Keratinocyte (primary cell): ENCODE measurements at regions not wholly inside any gene's neighbourhood (a gene's known extent, or its start where the extent isn't known, plus 50 kb on each side); places are given as distances from the start of the nearest gene placed in this dataset.

Experiments used
- DNase-seq: peaks from one replicate; pipeline ENCODE4 v3.0.0-alpha.2; 2011; ENCODE audit warnings: low read depth, missing footprints, low spot score
- FAIRE-seq: peaks from 2 replicates; lab custom pipeline; 2011; peaks lifted over from hg19 to GRCh38; lab: Jason Lieb, UNC
- H2AFZ ChIP-seq: 2 replicates; pipeline ENCODE4 v1.6.0; 2012; ENCODE audit warnings: low read length, control low read depth, inconsistent platforms; ENCODE audit not compliant: control insufficient read depth
- H3K27ac ChIP-seq: 2 replicates; pipeline ENCODE4 v1.5.1; 2011; ENCODE audit warnings: low read length; ENCODE audit not compliant: control insufficient read depth, insufficient read depth
- H3K27me3 ChIP-seq: 3 replicates; pipeline ENCODE4 v1.6.0; 2011; ENCODE audit warnings: low read length; ENCODE audit not compliant: control insufficient read depth, insufficient read depth; ENCODE audit errors: extremely low read depth
- H3K36me3 ChIP-seq, 2 experiments: 2 replicates in 1 of 2; 3 replicates in 1 of 2; pipeline ENCODE4 v1.5.1; 2011; ENCODE audit warnings: low read length in 2 of 2, mild to moderate bottlenecking in 1 of 2; ENCODE audit not compliant: control insufficient read depth in 2 of 2, insufficient read depth in 2 of 2; ENCODE audit errors: extremely low read depth in 1 of 2
- H3K4me1 ChIP-seq: 3 replicates; pipeline ENCODE4 v1.5.1; 2011; ENCODE audit warnings: low read length; ENCODE audit not compliant: control insufficient read depth, insufficient read depth; ENCODE audit errors: extremely low read depth
- H3K4me2 ChIP-seq: 3 replicates; pipeline ENCODE4 v1.6.0; 2011; ENCODE audit warnings: low read depth, low read length; ENCODE audit not compliant: control insufficient read depth, insufficient read depth; ENCODE audit errors: extremely low read depth
- H3K4me3 ChIP-seq, 3 experiments: fragments of 200-600 bp in 1 of 3; sonication (generic) in 1 of 3; 2 replicates in 2 of 3; 3 replicates in 1 of 3; pipeline ENCODE4 v1.5.1; 2011 to 2016; ENCODE audit warnings: low read length in 3 of 3, mild to moderate bottlenecking in 3 of 3, control low read depth in 2 of 3, inconsistent platforms in 1 of 3, low read depth in 1 of 3, mixed read lengths in 1 of 3, mixed run types in 1 of 3, moderate library complexity in 1 of 3; ENCODE audit not compliant: control insufficient read depth in 2 of 3, insufficient read depth in 2 of 3; ENCODE audit errors: extremely low read depth in 1 of 3
- H3K79me2 ChIP-seq: 2 replicates; pipeline ENCODE4 v1.6.0; 2012; ENCODE audit warnings: low read length; ENCODE audit not compliant: control insufficient read depth, insufficient read depth
- H3K9ac ChIP-seq: 3 replicates; pipeline ENCODE4 v1.6.0; 2011; ENCODE audit warnings: low read length; ENCODE audit not compliant: control insufficient read depth, insufficient read depth; ENCODE audit errors: extremely low read depth
- H3K9me1 ChIP-seq: 3 replicates; pipeline ENCODE4 v1.6.0; 2011; ENCODE audit warnings: low read length; ENCODE audit not compliant: control insufficient read depth, insufficient read depth; ENCODE audit errors: extremely low read depth
- H3K9me3 ChIP-seq: 2 replicates; pipeline ENCODE4 v1.5.1; 2012; ENCODE audit warnings: low read depth, low read length; ENCODE audit not compliant: control insufficient read depth
- H4K20me1 ChIP-seq: 3 replicates; pipeline ENCODE4 v1.6.0; 2011; ENCODE audit warnings: low read length; ENCODE audit not compliant: control insufficient read depth, insufficient read depth; ENCODE audit errors: extremely low read depth
- EZH2 ChIP-seq: IDR thresholded peaks from one replicate; pipeline ENCODE4 v1.6.1; 2012; ENCODE audit warnings: inconsistent platforms, mild to moderate bottlenecking, low read length, moderate library complexity
- dilution Hi-C: fragments of 300-500 bp; cut with MboI; formaldehyde crosslinking; loops from one replicate; pipeline ENCODE4 v1.7.0; 2020; ENCODE audit warnings: low sequenced_read_pairs; ENCODE audit not compliant: extremely low pct_ligation_motif_present
- TF ChIP-seq, protein P1 (sequence below), 3 experiments: IDR thresholded peaks in 1 of 3; conservative IDR thresholded peaks in 1 of 3; optimal IDR thresholded peaks in 1 of 3; 2 replicates in 2 of 3; 3 replicates in 1 of 3; pipeline versions ENCODE3 to v1.5.1; 2011; ENCODE audit warnings: low read length in 3 of 3, mild to moderate bottlenecking in 3 of 3, moderate library complexity in 2 of 3, control low read depth in 1 of 3, inconsistent platforms in 1 of 3; ENCODE audit not compliant: insufficient read depth in 2 of 3; ENCODE audit errors: extremely low read depth in 1 of 3

DNA sequence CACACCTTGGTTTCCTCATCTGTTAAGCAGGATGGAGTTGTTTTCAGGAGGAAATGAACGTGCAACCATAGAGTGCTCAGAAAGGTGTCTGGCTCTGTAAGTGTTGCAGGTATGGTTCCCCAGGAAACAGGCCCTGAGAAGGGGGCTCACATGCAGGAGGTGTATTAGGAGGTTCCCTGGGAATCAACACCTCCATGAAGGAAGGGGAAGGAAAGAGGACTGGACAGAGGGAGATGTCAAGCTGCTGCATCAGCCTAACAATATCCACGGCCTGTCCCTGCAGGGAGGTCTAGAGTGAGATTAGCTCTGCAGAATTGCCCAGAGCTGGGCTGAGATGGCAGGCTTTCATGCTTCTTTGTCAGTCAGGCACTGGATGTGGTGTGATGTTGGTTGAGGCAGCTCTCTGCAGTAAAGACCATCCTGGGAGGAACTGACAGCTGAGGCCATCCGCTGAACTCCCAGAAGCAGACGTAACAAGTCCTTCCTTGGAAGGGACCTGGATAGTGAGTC lies 373.3 kb downstream of the ZNF536 start:
- Histone ChIP-seq H3K27ac (no peak overlapping the region), H3K9me1 (no peaks in the 10 kb centered on the region), H3K9me3 (peaks cover 1% of the 10 kb centered on the region), H3K4me2 (no peak overlapping the region), H3K9ac (no peak overlapping the region), H2AFZ (no peak overlapping the region), H3K27me3 (no peaks in the 10 kb centered on the region), H3K79me2 (no peaks in the 10 kb centered on the region), H3K4me3 (no peak overlapping the region), H4K20me1 (no peaks in the 10 kb centered on the region), H3K36me3 (no peaks in the 10 kb centered on the region), H3K4me1 (no peaks in the 10 kb centered on the region)
- FAIRE-seq = no peak
- no peak for TF ChIP-seq EZH2
- TF ChIP-seq, protein P1, sequence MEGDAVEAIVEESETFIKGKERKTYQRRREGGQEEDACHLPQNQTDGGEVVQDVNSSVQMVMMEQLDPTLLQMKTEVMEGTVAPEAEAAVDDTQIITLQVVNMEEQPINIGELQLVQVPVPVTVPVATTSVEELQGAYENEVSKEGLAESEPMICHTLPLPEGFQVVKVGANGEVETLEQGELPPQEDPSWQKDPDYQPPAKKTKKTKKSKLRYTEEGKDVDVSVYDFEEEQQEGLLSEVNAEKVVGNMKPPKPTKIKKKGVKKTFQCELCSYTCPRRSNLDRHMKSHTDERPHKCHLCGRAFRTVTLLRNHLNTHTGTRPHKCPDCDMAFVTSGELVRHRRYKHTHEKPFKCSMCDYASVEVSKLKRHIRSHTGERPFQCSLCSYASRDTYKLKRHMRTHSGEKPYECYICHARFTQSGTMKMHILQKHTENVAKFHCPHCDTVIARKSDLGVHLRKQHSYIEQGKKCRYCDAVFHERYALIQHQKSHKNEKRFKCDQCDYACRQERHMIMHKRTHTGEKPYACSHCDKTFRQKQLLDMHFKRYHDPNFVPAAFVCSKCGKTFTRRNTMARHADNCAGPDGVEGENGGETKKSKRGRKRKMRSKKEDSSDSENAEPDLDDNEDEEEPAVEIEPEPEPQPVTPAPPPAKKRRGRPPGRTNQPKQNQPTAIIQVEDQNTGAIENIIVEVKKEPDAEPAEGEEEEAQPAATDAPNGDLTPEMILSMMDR (optimal IDR thresholded peaks at IDR 0.05 in 1 of 3, IDR thresholded peaks at IDR 0.05 in 1 of 3, conservative IDR thresholded peaks at IDR 0.05 in 1 of 3; ENCODE audit: extremely low read depth in 1 of 3, insufficient read depth in 2 of 3, low read length in 3 of 3) = no peak
- dilution Hi-C loops = no loop called here
- DNase-seq = no peak

DNA sequence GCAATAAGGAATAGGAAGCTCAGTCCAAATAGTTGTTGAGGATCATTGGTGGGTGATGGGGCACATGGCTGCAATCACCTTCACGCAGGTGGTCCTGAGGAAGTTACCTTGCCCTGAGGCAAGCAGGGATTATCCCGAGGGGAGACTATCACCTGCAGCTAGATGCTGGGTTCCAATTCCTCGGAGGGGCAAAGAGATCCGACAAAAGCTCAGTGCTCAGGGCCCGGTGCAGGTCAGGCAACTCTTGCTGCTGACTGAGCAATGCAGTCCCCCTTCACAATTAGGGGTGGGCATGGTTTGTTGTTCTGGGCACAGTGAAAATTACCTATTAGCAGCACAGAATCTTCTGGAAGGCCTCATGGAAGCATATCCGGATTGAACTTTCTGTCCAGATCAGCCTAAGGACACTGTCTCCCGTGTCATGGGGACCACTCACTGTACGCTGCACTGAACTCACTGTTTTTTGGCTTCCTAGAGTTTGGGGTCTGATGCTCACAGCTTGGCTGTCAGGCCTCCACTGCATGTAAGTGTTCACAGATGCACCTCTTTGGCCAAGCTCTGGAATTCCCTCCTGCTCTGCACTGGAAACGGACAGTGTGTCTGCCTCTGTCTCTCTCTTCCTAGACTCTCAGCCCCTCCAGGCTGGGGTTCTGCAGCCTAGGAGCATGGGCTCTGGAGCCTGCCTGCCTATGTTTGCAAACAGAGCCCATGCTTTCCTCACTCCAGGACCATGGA lies 372.7 kb downstream of the ZNF536 start:
- dilution Hi-C loops = no loop called here
- Histone ChIP-seq H3K79me2 (no peaks in the 10 kb centered on the region), H3K4me1 (no peaks in the 10 kb centered on the region), H4K20me1 (no peaks in the 10 kb centered on the region), H2AFZ (no peak overlapping the region), H3K9me3 (peaks cover 1% of the 10 kb centered on the region), H3K9me1 (no peaks in the 10 kb centered on the region), H3K27me3 (no peaks in the 10 kb centered on the region), H3K4me2 (no peak overlapping the region), H3K27ac (no peak overlapping the region), H3K9ac (no peak overlapping the region), H3K4me3 (no peak overlapping the region), H3K36me3 (no peaks in the 10 kb centered on the region)
- FAIRE-seq = no peak
- TF ChIP-seq EZH2 = no peak
- TF ChIP-seq, protein P1 (optimal IDR thresholded peaks at IDR 0.05 in 1 of 3, IDR thresholded peaks at IDR 0.05 in 1 of 3, conservative IDR thresholded peaks at IDR 0.05 in 1 of 3; ENCODE audit: extremely low read depth in 1 of 3, insufficient read depth in 2 of 3, low read length in 3 of 3) = no peak
- no peak for DNase-seq
